CD4-positive, CD25-positive, alpha-beta regulatory T cell (primary cell): ENCODE measurements at regions not wholly inside any gene's neighbourhood (a gene's known extent, or its start where the extent isn't known, plus 50 kb on each side); places are given as distances from the start of the nearest gene placed in this dataset.

Experiments
- ATAC-seq, 2 donors: fragments of 150-1000 bp; cut with Tn5 transposase; one replicate each; pipeline ENCODE4 v1.10.0; 2021; ENCODE audit warnings: low read depth in 2 of 2, moderate number of reproducible peaks in 2 of 2, moderate library complexity in 1 of 2
- DNase-seq, 3 donors: peaks; one replicate each; pipeline versions ENCODE4 v3.0.0 to v3.0.0-alpha.2; 2012 to 2022; ENCODE audit warnings: mixed read lengths in 1 of 3
- H3K27ac ChIP-seq: one replicate; pipeline ENCODE4 v1.7.0; 2013; ENCODE audit warnings: mild to moderate bottlenecking, low read length; ENCODE audit not compliant: insufficient read depth, poor library complexity, severe bottlenecking
- H3K27me3 ChIP-seq: one replicate; pipeline ENCODE4 v1.7.0; 2013; ENCODE audit warnings: low read length; ENCODE audit not compliant: control insufficient read depth, insufficient read depth
- H3K36me3 ChIP-seq: one replicate; pipeline ENCODE4 v1.7.0; 2013; ENCODE audit warnings: mild to moderate bottlenecking, low read length, moderate library complexity; ENCODE audit not compliant: control insufficient read depth, insufficient read depth
- H3K4me1 ChIP-seq: 2 replicates; pipeline ENCODE4 v1.7.0; 2013; ENCODE audit warnings: mild to moderate bottlenecking, low read length; ENCODE audit not compliant: insufficient read depth, control insufficient read depth, poor library complexity, severe bottlenecking
- H3K4me3 ChIP-seq: one replicate; pipeline ENCODE4 v1.7.0; 2013; ENCODE audit warnings: low read depth, mild to moderate bottlenecking, low read length, moderate library complexity
- H3K9me3 ChIP-seq, 2 experiments: 1 replicate in 1 of 2; 2 replicates in 1 of 2; pipeline ENCODE4 v1.7.0; 2013; ENCODE audit warnings: low read length in 2 of 2, mild to moderate bottlenecking in 1 of 2, moderate library complexity in 1 of 2; ENCODE audit not compliant: control insufficient read depth in 2 of 2
- H3K27ac Mint-ChIP-seq, 3 donors: one replicate each; pipeline ENCODE4 v1.8.0; 2020 to 2022; ENCODE audit warnings: mild to moderate bottlenecking in 3 of 3, mixed read lengths in 3 of 3, moderate library complexity in 2 of 3
- H3K27me3 Mint-ChIP-seq: one replicate; pipeline ENCODE4 v1.8.0; 2022; ENCODE audit warnings: mild to moderate bottlenecking, mixed read lengths
- H3K36me3 Mint-ChIP-seq: one replicate; pipeline ENCODE4 v1.8.0; 2020; ENCODE audit warnings: mixed read lengths
- H3K4me1 Mint-ChIP-seq, 4 donors: one replicate each; pipeline ENCODE4 v1.8.0; 2020 to 2022; ENCODE audit warnings: mixed read lengths in 4 of 4, mild to moderate bottlenecking in 1 of 4
- H3K4me3 Mint-ChIP-seq, 4 donors: one replicate each; pipeline ENCODE4 v1.8.0; 2020 to 2022; ENCODE audit warnings: mild to moderate bottlenecking in 4 of 4, mixed read lengths in 4 of 4, moderate library complexity in 3 of 4
- H3K9me3 Mint-ChIP-seq, 7 donors: one replicate each; pipeline ENCODE4 v1.8.0; 2020 to 2022; ENCODE audit warnings: mixed read lengths in 7 of 7, mild to moderate bottlenecking in 3 of 7, moderate library complexity in 2 of 7

GRCh38 chr4:4754641-4755040 lies 104.8 kb upstream of the MSX1 start:
- no peaks in the 10 kb centered on the region for H3K27me3 Mint-ChIP-seq
- H3K4me1 Mint-ChIP-seq, result peaks cover 0 to 15% (median 3%) of the 10 kb centered on the region in 4 donors
- Histone ChIP-seq H3K27ac (no peak overlapping the region), H3K9me3 (no peaks in the 10 kb centered on the region), H3K4me3 (no peak overlapping the region), H3K27me3 (no peaks in the 10 kb centered on the region), H3K36me3 (no peaks in the 10 kb centered on the region), H3K4me1 (no peaks in the 10 kb centered on the region)
- ATAC-seq, result no peak
- peaks cover 0 to 4% (median 0%) of the 10 kb centered on the region in 7 donors for H3K9me3 Mint-ChIP-seq
- DNase-seq, result no peak
- H3K27ac Mint-ChIP-seq, result no peak overlapping the region
- no peaks in the 10 kb centered on the region for H3K36me3 Mint-ChIP-seq
- no peak overlapping the region for H3K4me3 Mint-ChIP-seq

GRCh38 chr4:4753643-4754042 lies 105.8 kb upstream of the MSX1 start:
- Mint-ChIP-seq H3K9me3 (peaks cover 0 to 4% (median 0%) of the 10 kb centered on the region in 7 donors), H3K4me3 (no peak overlapping the region)

GRCh38 chr4:4752576-4753401 lies 106.7 kb upstream of the MSX1 start:
- peaks cover 0 to under 1% (median 0%) of the 10 kb centered on the region in 4 donors for H3K4me1 Mint-ChIP-seq
- no peak for DNase-seq
- Histone ChIP-seq H3K36me3 (no peaks in the 10 kb centered on the region), H3K4me1 (no peaks in the 10 kb centered on the region), H3K9me3 (no peaks in the 10 kb centered on the region), H3K4me3 (no peak overlapping the region), H3K27me3 (no peaks in the 10 kb centered on the region), H3K27ac (no peak overlapping the region)
- no peaks in the 10 kb centered on the region for H3K36me3 Mint-ChIP-seq
- H3K9me3 Mint-ChIP-seq, result peaks cover 0 to 6% (median 0%) of the 10 kb centered on the region in 7 donors
- no peak overlapping the region for H3K27ac Mint-ChIP-seq
- ATAC-seq, result no peak
- H3K4me3 Mint-ChIP-seq, result no peak overlapping the region
- peaks cover 3% of the 10 kb centered on the region for H3K27me3 Mint-ChIP-seq

More at GRCh38 chr4:4753643-4754042, 105.8 kb upstream of the MSX1 start:
- H3K27ac Mint-ChIP-seq, result no peak overlapping the region
- Histone ChIP-seq H3K27ac (no peak overlapping the region), H3K4me1 (no peaks in the 10 kb centered on the region), H3K27me3 (no peaks in the 10 kb centered on the region), H3K36me3 (no peaks in the 10 kb centered on the region), H3K9me3 (no peaks in the 10 kb centered on the region), H3K4me3 (no peak overlapping the region)
- no peak for DNase-seq
- ATAC-seq, result no peak
- no peaks in the 10 kb centered on the region for H3K36me3 Mint-ChIP-seq
- no peaks in the 10 kb centered on the region for H3K27me3 Mint-ChIP-seq
- peaks cover 0 to 6% (median 1%) of the 10 kb centered on the region in 4 donors for H3K4me1 Mint-ChIP-seq

- H3K27me3 ChIP-seq, result no peaks in the 10 kb centered on the region
- no peaks in the 10 kb centered on the region for H3K4me1 Mint-ChIP-seq
- no peaks in the 10 kb centered on the region for H3K9me3 ChIP-seq
- DNase-seq, result no peak
- H3K27ac Mint-ChIP-seq, result no peak overlapping the region
- no peak overlapping the region for H3K4me3 Mint-ChIP-seq
- no peaks in the 10 kb centered on the region for H3K36me3 ChIP-seq
- H3K27me3 Mint-ChIP-seq, result peaks cover 4% of the 10 kb centered on the region
- H3K4me1 ChIP-seq, result no peaks in the 10 kb centered on the region
- ATAC-seq, result no peak
- no peak overlapping the region for H3K27ac ChIP-seq
- H3K36me3 Mint-ChIP-seq, result no peaks in the 10 kb centered on the region
- H3K9me3 Mint-ChIP-seq, result peaks cover 0 to 10% (median 3%) of the 10 kb centered on the region in 7 donors
- no peak overlapping the region for H3K4me3 ChIP-seq
These were observed 107.4 kb upstream of the MSX1 start for GRCh38 chr4:4752025-4752424.

GRCh38 chr4:4750187-4750586 lies 109.3 kb upstream of the MSX1 start:
- Histone ChIP-seq H3K4me1 (no peaks in the 10 kb centered on the region), H3K4me3 (no peak overlapping the region), H3K36me3 (no peaks in the 10 kb centered on the region), H3K9me3 (peaks cover 9 to 12% of the 10 kb centered on the region in 2 experiments), H3K27ac (no peak overlapping the region), H3K27me3 (no peaks in the 10 kb centered on the region)
- H3K27ac Mint-ChIP-seq, result no peak overlapping the region
- no peak for ATAC-seq
- no peak overlapping the region for H3K4me3 Mint-ChIP-seq
- no peak for DNase-seq
- H3K9me3 Mint-ChIP-seq, result peaks cover 0 to 18% (median 10%) of the 10 kb centered on the region in 7 donors
- no peaks in the 10 kb centered on the region for H3K4me1 Mint-ChIP-seq
- no peaks in the 10 kb centered on the region for H3K36me3 Mint-ChIP-seq
- peaks cover 8% of the 10 kb centered on the region for H3K27me3 Mint-ChIP-seq

- DNase-seq (no peak), ATAC-seq (no peak)
- H3K36me3 ChIP-seq, result no peaks in the 10 kb centered on the region
- H3K27me3 ChIP-seq, result no peaks in the 10 kb centered on the region
- H3K4me1 ChIP-seq, result no peaks in the 10 kb centered on the region
- Mint-ChIP-seq H3K27me3 (peaks cover 8% of the 10 kb centered on the region), H3K9me3 (peaks cover 0 to 19% (median 11%) of the 10 kb centered on the region in 7 donors), H3K27ac (no peak overlapping the region), H3K4me3 (no peak overlapping the region), H3K4me1 (no peaks in the 10 kb centered on the region), H3K36me3 (no peaks in the 10 kb centered on the region)
- no peak overlapping the region for H3K4me3 ChIP-seq
- H3K27ac ChIP-seq, result no peak overlapping the region
- H3K9me3 ChIP-seq, result peaks cover 9 to 16% of the 10 kb centered on the region in 2 experiments
These were observed 110.3 kb upstream of the MSX1 start for GRCh38 chr4:4749137-4749536.

GRCh38 chr4:4746444-4746843 lies 113.0 kb upstream of the MSX1 start:
- ATAC-seq (no peak), DNase-seq (no peak)

GRCh38 chr4:4740071-4740470 lies 119.4 kb upstream of the MSX1 start:
- Mint-ChIP-seq H3K4me3 (no peak overlapping the region), H3K27me3 (peaks cover 4% of the 10 kb centered on the region), H3K9me3 (peaks cover 0 to 10% (median 2%) of the 10 kb centered on the region in 7 donors), H3K4me1 (no peaks in the 10 kb centered on the region), H3K27ac (no peak overlapping the region), H3K36me3 (peaks cover 8% of the 10 kb centered on the region)
- Histone ChIP-seq H3K36me3 (no peaks in the 10 kb centered on the region), H3K27me3 (no peaks in the 10 kb centered on the region), H3K27ac (no peak overlapping the region), H3K4me1 (no peaks in the 10 kb centered on the region), H3K4me3 (no peak overlapping the region), H3K9me3 (peaks cover 0 to 4% of the 10 kb centered on the region in 2 experiments)
- ATAC-seq (no peak), DNase-seq (no peak)

More at GRCh38 chr4:4746444-4746843, 113.0 kb upstream of the MSX1 start:
- no peaks in the 10 kb centered on the region for H3K27me3 ChIP-seq
- peaks cover 9 to 16% of the 10 kb centered on the region in 2 experiments for H3K9me3 ChIP-seq
- Mint-ChIP-seq H3K27ac (no peak overlapping the region), H3K27me3 (peaks cover 8% of the 10 kb centered on the region), H3K4me1 (no peaks in the 10 kb centered on the region), H3K36me3 (peaks cover under 1% of the 10 kb centered on the region), H3K9me3 (peaks cover 0 to 18% (median 14%) of the 10 kb centered on the region in 7 donors), H3K4me3 (no peak overlapping the region)
- no peak overlapping the region for H3K4me3 ChIP-seq
- H3K27ac ChIP-seq, result no peak overlapping the region
- H3K36me3 ChIP-seq, result no peaks in the 10 kb centered on the region
- no peaks in the 10 kb centered on the region for H3K4me1 ChIP-seq
